ENCODE measurements at regions not wholly inside any gene's neighbourhood (a gene's known extent, or its start where the extent isn't known, plus 50 kb on each side); places are given as distances from the start of the nearest gene placed in this dataset.

- TF ChIP-seq CTCF (IDR thresholded peaks at IDR 0.05) = no peak
Measured at GRCh38 chr16:35565626-35566025, 2106.2 kb downstream of the TP53TG3F start.

GRCh38 chr16:35569413-35569812 lies 2110.0 kb downstream of the TP53TG3F start:
- no peak for TF ChIP-seq CTCF (IDR thresholded peaks at IDR 0.05)

- TF ChIP-seq CTCF (IDR thresholded peaks at IDR 0.05) = no peak
Measured at GRCh38 chr16:35570946-35571345, 2111.5 kb downstream of the TP53TG3F start.

- no peak for TF ChIP-seq CTCF (IDR thresholded peaks at IDR 0.05)
Measured at GRCh38 chr16:35572186-35572585, 2112.8 kb downstream of the TP53TG3F start.

- TF ChIP-seq CTCF (IDR thresholded peaks at IDR 0.05) = no peak
Measured at GRCh38 chr16:35573407-35573806, 2114.0 kb downstream of the TP53TG3F start.

GRCh38 chr16:35574011-35574410 lies 2114.6 kb downstream of the TP53TG3F start:
- no peak for TF ChIP-seq CTCF (IDR thresholded peaks at IDR 0.05)

- no peak for TF ChIP-seq CTCF (IDR thresholded peaks at IDR 0.05)
Measured at GRCh38 chr16:35574454-35575431, 2115.3 kb downstream of the TP53TG3F start.
